HG02798 (cell line): ENCODE measurements at regions not wholly inside any gene's neighbourhood (a gene's known extent, or its start where the extent isn't known, plus 50 kb on each side); places are given as distances from the start of the nearest gene placed in this dataset.

ENCODE experiments used
- ATAC-seq: cut with Tn5 transposase; IDR thresholded peaks from one replicate; pipeline ENCODE4 v1.9.1; 2021; ENCODE audit warnings: mild to moderate bottlenecking; ENCODE audit not compliant: unreplicated experiment, poor library complexity

GRCh38 chrX:40174854-40175510, 77.2 kb upstream of the BCOR start:
- ATAC-seq, result peak; percentile 16

- ATAC-seq, result no peak
These were observed 76.5 kb upstream of the BCOR start for GRCh38 chrX:40174001-40174853.

GRCh38 chrX:40173143-40174000, 75.6 kb upstream of the BCOR start:
- no peak for ATAC-seq

GRCh38 chrX:40172401-40173142, 74.8 kb upstream of the BCOR start:
- no peak for ATAC-seq

GRCh38 chrX:40171513-40172400, 74.0 kb upstream of the BCOR start:
- ATAC-seq, result no peak

GRCh38 chrX:40170830-40171512, 73.2 kb upstream of the BCOR start:
- no peak for ATAC-seq

- ATAC-seq, result peak; percentile 47
These were observed 71.7 kb upstream of the BCOR start for GRCh38 chrX:40169193-40170101.

- no peak for ATAC-seq
These were observed 70.8 kb upstream of the BCOR start for GRCh38 chrX:40168480-40169011.

GRCh38 chrX:40167850-40168479, 70.2 kb upstream of the BCOR start:
- no peak for ATAC-seq

- no peak for ATAC-seq
These were observed 69.6 kb upstream of the BCOR start for GRCh38 chrX:40167233-40167849.

- ATAC-seq, result no peak
These were observed 68.8 kb upstream of the BCOR start for GRCh38 chrX:40166582-40166981.

- no peak for ATAC-seq
These were observed 68.1 kb upstream of the BCOR start for GRCh38 chrX:40165861-40166260.

- no peak for ATAC-seq
These were observed 67.4 kb upstream of the BCOR start for GRCh38 chrX:40165206-40165605.

- no peak for ATAC-seq
These were observed 67.0 kb upstream of the BCOR start for GRCh38 chrX:40164751-40165150.

- ATAC-seq, result no peak
These were observed 60.4 kb upstream of the BCOR start for GRCh38 chrX:40158036-40158706.
